GM12878 (cell line): ENCODE measurements at regions not wholly inside any gene's neighbourhood (a gene's known extent, or its start where the extent isn't known, plus 50 kb on each side); places are given as distances from the start of the nearest gene placed in this dataset.

ENCODE experiments used
- ATAC-seq: fragments of 200-7000 bp; cut with Tn5 transposase; 3 replicates; pipeline ENCODE4 v1.9.1; 2020; ENCODE audit warnings: mild to moderate bottlenecking, moderate library complexity
- BruUV-seq: library from RNA; stranded (reverse); fragments of 400-500 nt; replicated peaks from 2 replicates; lab custom pipeline; 2021; lab: Mats Ljungman, UMichigan
- CTCF ChIA-PET: fragments of 300-600 bp; sonication (Branson Sonifier 250); formaldehyde crosslinking; extraction: SDS; loops from one replicate; lab custom pipeline; 2021; ENCODE audit warnings: inconsistent platforms; lab: Yijun Ruan, JAX
- POLR2A ChIA-PET: fragments of 350-600 bp; formaldehyde crosslinking; extraction: SDS; loops from one replicate; lab custom pipeline; 2021; ENCODE audit warnings: inconsistent platforms; lab: Charles Lee
- RAD21 ChIA-PET: fragments of 300-600 bp; sonication (Branson Sonifier 250); formaldehyde crosslinking; loops from one replicate; lab custom pipeline; 2023; ENCODE audit warnings: antibody characterized with exemption; ENCODE audit not compliant: unreplicated experiment; lab: Charles Lee
- SMC1A ChIA-PET: fragments of 300-600 bp; sonication (Branson Sonifier 250); formaldehyde crosslinking; loops from one replicate; lab custom pipeline; 2023; ENCODE audit not compliant: unreplicated experiment, uncharacterized antibody; lab: Charles Lee
- DNase-seq: peaks from one replicate; pipeline ENCODE4 v3.0.0-alpha.2; 2011; ENCODE audit warnings: low read depth, low spot score
- FAIRE-seq: peaks from 3 replicates; lab custom pipeline; 2011; peaks lifted over from hg19 to GRCh38; lab: Jason Lieb, UNC
- H2AFZ ChIP-seq: 2 replicates; pipeline ENCODE4 v1.6.0; 2011; ENCODE audit warnings: low read depth, low read length, control low read depth; ENCODE audit not compliant: control insufficient read depth
- H3K27ac ChIP-seq: 2 replicates; pipeline ENCODE4 v1.5.1; 2011; ENCODE audit warnings: control low read depth; ENCODE audit not compliant: control insufficient read depth, insufficient read depth
- H3K27me3 ChIP-seq, 2 experiments: replicated peaks in 1 of 2; 2 replicates each; pipeline versions ENCODE4 v1.6.0 to v1.6.1; 2011; ENCODE audit warnings: low read length in 1 of 2; ENCODE audit not compliant: control insufficient read depth in 2 of 2, insufficient read depth in 2 of 2
- H3K36me3 ChIP-seq, 2 experiments: 2 replicates each; pipeline ENCODE4 v1.5.1; 2011; ENCODE audit warnings: low read length in 1 of 2; ENCODE audit not compliant: control insufficient read depth in 2 of 2, insufficient read depth in 2 of 2
- H3K4me1 ChIP-seq: 2 replicates; pipeline ENCODE4 v1.6.1; 2011; ENCODE audit warnings: mild to moderate bottlenecking, low read length, moderate library complexity, mixed read lengths; ENCODE audit not compliant: control insufficient read depth, insufficient read depth
- H3K4me2 ChIP-seq: 2 replicates; pipeline ENCODE4 v1.6.0; 2011; ENCODE audit warnings: control low read depth; ENCODE audit not compliant: control insufficient read depth, insufficient read depth
- H3K4me3 ChIP-seq: fragments of 200-600 bp; sonication (generic); 2 replicates; pipeline ENCODE4 v1.5.1; 2016
- H3K79me2 ChIP-seq: 2 replicates; pipeline ENCODE4 v1.6.0; 2011; ENCODE audit warnings: low read length; ENCODE audit not compliant: control insufficient read depth, insufficient read depth
- H3K9ac ChIP-seq: 2 replicates; pipeline ENCODE4 v1.8.0; 2011; ENCODE audit warnings: low read length, control low read depth, mixed read lengths; ENCODE audit not compliant: control insufficient read depth, insufficient read depth
- H3K9me3 ChIP-seq: replicated peaks from 3 replicates; pipeline ENCODE4 v1.5.1; 2011; ENCODE audit warnings: mild to moderate bottlenecking, low read length; ENCODE audit not compliant: control insufficient read depth, insufficient read depth
- H4K20me1 ChIP-seq: 2 replicates; pipeline ENCODE4 v1.6.0; 2011; ENCODE audit not compliant: control insufficient read depth, insufficient read depth
- BHLHE40 ChIP-seq, 2 experiments: fragments of 450-650 bp in 1 of 2; IDR thresholded peaks; 2 replicates each; pipeline ENCODE4 v1.6.1; 2011 to 2017; ENCODE audit warnings: low read depth in 2 of 2, borderline replicate concordance in 1 of 2, improper control_type of control experiment in 1 of 2, low read length in 1 of 2, mild to moderate bottlenecking in 1 of 2
- BRCA1 ChIP-seq: IDR thresholded peaks from 2 replicates; pipeline ENCODE4 v1.6.1; 2011; ENCODE audit warnings: low read depth, low read length, improper control_type of control experiment
- EED ChIP-seq: sonication (generic); IDR thresholded peaks from 2 replicates; pipeline ENCODE4 v1.6.1; 2016; ENCODE audit warnings: antibody characterized with exemption, low read depth
- FOXK2 ChIP-seq: fragments of 450-650 bp; IDR thresholded peaks from 2 replicates; pipeline ENCODE4 v1.6.1; 2017; ENCODE audit warnings: mild to moderate bottlenecking, moderate library complexity
- IKZF2 ChIP-seq, 2 experiments: fragments of 450-650 bp; IDR thresholded peaks; 2 replicates each; pipeline ENCODE4 v1.6.1; 2017; ENCODE audit warnings: mild to moderate bottlenecking in 2 of 2, moderate library complexity in 2 of 2
- MEF2B ChIP-seq: fragments of 450-650 bp; IDR thresholded peaks from 2 replicates; pipeline ENCODE4 v1.6.1; 2018; ENCODE audit warnings: mild to moderate bottlenecking, moderate library complexity; ENCODE audit not compliant: partially characterized antibody, poor library complexity, severe bottlenecking
- MYC ChIP-seq: IDR thresholded peaks from 2 replicates; pipeline ENCODE4 v1.6.1; 2011; ENCODE audit warnings: mild to moderate bottlenecking, low read length, moderate library complexity, inconsistent platforms; ENCODE audit not compliant: insufficient read depth, insufficient replicate concordance, insufficient read length, severe bottlenecking
- NFIC ChIP-seq: IDR thresholded peaks from 2 replicates; pipeline ENCODE4 v1.6.1; 2012; ENCODE audit warnings: low read depth, mild to moderate bottlenecking, inconsistent platforms, low read length, moderate library complexity
- NRF1 ChIP-seq: conservative IDR thresholded peaks from 2 replicates; pipeline ENCODE4 v1.6.1; 2011; ENCODE audit warnings: mild to moderate bottlenecking, low read depth, low read length, improper control_type of control experiment
- POU2F2 ChIP-seq: IDR thresholded peaks from 3 replicates; pipeline ENCODE4 v1.6.1; 2011; ENCODE audit warnings: low read depth, mild to moderate bottlenecking, low read length, borderline replicate concordance
- SMAD1 ChIP-seq: fragments of 450-650 bp; IDR thresholded peaks from 2 replicates; pipeline ENCODE4 v1.6.1; 2018; ENCODE audit warnings: mild to moderate bottlenecking, low read depth; ENCODE audit not compliant: partially characterized antibody
- SPI1 ChIP-seq: IDR thresholded peaks from 2 replicates; pipeline ENCODE4 v1.6.1; 2011; ENCODE audit warnings: low read depth, mild to moderate bottlenecking, low read length, moderate library complexity, borderline replicate concordance; ENCODE audit not compliant: insufficient read depth
- SRF ChIP-seq, 2 experiments: IDR thresholded peaks; 2 replicates each; pipeline ENCODE4 v1.6.1; 2011; ENCODE audit warnings: low read depth in 2 of 2, low read length in 2 of 2, mild to moderate bottlenecking in 1 of 2, moderate library complexity in 1 of 2
- ZSCAN29 ChIP-seq: fragments of 450-650 bp; IDR thresholded peaks from 2 replicates; pipeline ENCODE4 v1.6.1; 2017; ENCODE audit warnings: mild to moderate bottlenecking, moderate library complexity
- WGBS: methylation state at CpG from one replicate; pipeline ENCODE4 v1.1.6; 2016; ENCODE audit warnings: low lambda C conversion rate; ENCODE audit not compliant: insufficient replicate concordance, insufficient coverage; ENCODE audit errors: missing lambda C conversion rate; 5-methylcytosine and 5-hydroxymethylcytosine counted together
- in situ Hi-C: fragments of 300-500 bp; cut with MboI; formaldehyde crosslinking; loops from 9 replicates; pipeline ENCODE4 v1.14.3; 2018; ENCODE audit warnings: mixed read lengths
- intact Hi-C: fragments of 100-400 bp; cut with micrococcal nuclease; formaldehyde crosslinking; loops from one replicate; pipeline ENCODE4 v1.14.2; 2022; ENCODE audit not compliant: unreplicated experiment
- TF ChIP-seq, protein P1 (sequence below): IDR thresholded peaks from 2 replicates; pipeline ENCODE4 v1.6.1; 2012; ENCODE audit warnings: low read depth, low read length, improper control_type of control experiment
- TF ChIP-seq, protein P2 (sequence below): fragments of 450-650 bp; conservative IDR thresholded peaks from 2 replicates; pipeline ENCODE4 v1.6.1; 2017; ENCODE audit warnings: mild to moderate bottlenecking, moderate library complexity
- TF ChIP-seq, protein P3 (sequence below): fragments of 450-650 bp; IDR thresholded peaks from 2 replicates; pipeline ENCODE4 v1.6.1; 2014; ENCODE audit warnings: mild to moderate bottlenecking

DNA sequence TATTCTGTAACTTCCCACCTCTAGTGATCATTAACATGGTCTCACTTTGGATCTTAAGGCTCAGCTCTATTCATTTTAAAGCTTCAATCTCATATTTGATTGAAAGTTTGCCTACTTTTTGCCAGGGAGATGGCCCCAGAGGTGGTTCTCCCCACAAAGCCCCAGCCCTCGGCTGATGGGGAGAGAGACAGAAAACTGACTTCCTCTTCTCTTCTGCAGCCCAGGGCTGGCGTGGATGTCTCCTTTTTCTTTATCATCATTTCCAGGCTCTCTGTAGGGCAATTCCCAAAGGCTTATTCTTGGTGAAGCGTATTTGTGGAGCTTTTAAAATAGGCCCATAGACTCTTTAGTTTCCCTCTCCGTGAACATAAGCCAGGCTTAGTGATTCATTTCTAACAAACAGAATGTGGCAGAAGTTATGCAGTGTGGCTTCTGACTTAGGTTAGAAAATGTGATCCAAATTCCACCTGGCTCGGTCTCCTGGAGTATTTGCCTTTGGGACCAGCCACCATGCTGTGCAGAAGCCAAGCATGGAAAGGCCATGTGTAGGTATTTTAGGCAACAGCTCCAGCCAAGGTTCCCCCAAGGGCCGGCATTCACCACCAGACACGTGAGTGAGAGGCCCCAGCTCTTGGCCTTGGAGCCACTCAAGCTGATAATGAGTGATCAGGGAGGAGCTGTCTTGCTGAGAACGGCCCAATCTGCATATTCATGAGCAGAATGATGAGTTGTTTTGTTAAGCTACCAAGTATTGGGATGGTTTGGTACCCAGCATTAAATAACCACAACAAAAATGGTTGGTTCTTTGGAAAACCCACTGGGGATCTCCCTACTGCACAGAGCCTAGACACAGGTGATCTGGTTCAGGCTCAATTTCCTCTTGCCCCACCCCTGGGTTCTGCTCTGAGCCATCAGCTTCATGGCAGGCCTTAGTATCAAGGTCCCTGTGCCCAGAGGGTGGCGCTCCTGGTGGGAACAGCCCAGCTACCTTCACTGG is 353.2 kb upstream of the PROK2 start:
- 28% methylated on average over 9 of the region's 9 CpGs for WGBS
- POLR2A ChIA-PET: interaction anchor here (0.6 to 1.4 kb wide), 3 partner anchors 11 to 59 kb away, joined by 3 to 4 read pairs (median 3); no protein-coding TSS in a partner anchor
- Histone ChIP-seq H3K4me1 (peaks cover 42% of the 10 kb centered on the region), H3K9ac (no peak overlapping the region), H3K4me2 (peak overlapping the region; percentile 21), H3K27ac (no peak overlapping the region; the same call in 1 of the 2 replicates), H3K36me3 (no peaks in the 10 kb centered on the region), H2AFZ (peak overlapping the region; percentile 2; the same call in 1 of the 2 replicates), H4K20me1 (no peaks in the 10 kb centered on the region), H3K27me3 (no peaks in the 10 kb centered on the region), H3K79me2 (no peaks in the 10 kb centered on the region), H3K4me3 (no peak overlapping the region), H3K9me3 (no peaks in the 10 kb centered on the region)
- ATAC-seq (peak; percentile 61), DNase-seq (no peak), FAIRE-seq (no peak)
- SMC1A ChIA-PET: interaction anchor here (0.8 to 2.2 kb wide), 9 partner anchors 9 to 153 kb away, joined by 3 to 5 read pairs (median 4); no protein-coding TSS in a partner anchor
- no TSS peak for BruUV-seq
- in situ Hi-C loops: no loop called here
- intact Hi-C loops: no loop called here
- RAD21 ChIA-PET: interaction anchor here (1.0 to 6.1 kb wide), 3 partner anchors 26 to 154 kb away, joined by 3 to 26 read pairs (median 4); no protein-coding TSS in a partner anchor
- CTCF ChIA-PET: interaction anchor here (1.8 kb wide), 1 partner anchor 45 kb away, joined by 6 read pairs; no protein-coding TSS in a partner anchor
- TF ChIP-seq NRF1: no peak
- TF ChIP-seq BRCA1: no peak
- no peak for TF ChIP-seq NFIC
- no peak for TF ChIP-seq MYC
- peak; percentile 91 for TF ChIP-seq POU2F2
- TF ChIP-seq, protein P1, sequence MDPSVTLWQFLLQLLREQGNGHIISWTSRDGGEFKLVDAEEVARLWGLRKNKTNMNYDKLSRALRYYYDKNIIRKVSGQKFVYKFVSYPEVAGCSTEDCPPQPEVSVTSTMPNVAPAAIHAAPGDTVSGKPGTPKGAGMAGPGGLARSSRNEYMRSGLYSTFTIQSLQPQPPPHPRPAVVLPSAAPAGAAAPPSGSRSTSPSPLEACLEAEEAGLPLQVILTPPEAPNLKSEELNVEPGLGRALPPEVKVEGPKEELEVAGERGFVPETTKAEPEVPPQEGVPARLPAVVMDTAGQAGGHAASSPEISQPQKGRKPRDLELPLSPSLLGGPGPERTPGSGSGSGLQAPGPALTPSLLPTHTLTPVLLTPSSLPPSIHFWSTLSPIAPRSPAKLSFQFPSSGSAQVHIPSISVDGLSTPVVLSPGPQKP: no peak
- TF ChIP-seq SRF (IDR thresholded peaks at IDR 0.05; ENCODE audit: low read depth in 2 of 2, low read length in 2 of 2): no peak
- TF ChIP-seq FOXK2: no peak
- TF ChIP-seq, protein P2, sequence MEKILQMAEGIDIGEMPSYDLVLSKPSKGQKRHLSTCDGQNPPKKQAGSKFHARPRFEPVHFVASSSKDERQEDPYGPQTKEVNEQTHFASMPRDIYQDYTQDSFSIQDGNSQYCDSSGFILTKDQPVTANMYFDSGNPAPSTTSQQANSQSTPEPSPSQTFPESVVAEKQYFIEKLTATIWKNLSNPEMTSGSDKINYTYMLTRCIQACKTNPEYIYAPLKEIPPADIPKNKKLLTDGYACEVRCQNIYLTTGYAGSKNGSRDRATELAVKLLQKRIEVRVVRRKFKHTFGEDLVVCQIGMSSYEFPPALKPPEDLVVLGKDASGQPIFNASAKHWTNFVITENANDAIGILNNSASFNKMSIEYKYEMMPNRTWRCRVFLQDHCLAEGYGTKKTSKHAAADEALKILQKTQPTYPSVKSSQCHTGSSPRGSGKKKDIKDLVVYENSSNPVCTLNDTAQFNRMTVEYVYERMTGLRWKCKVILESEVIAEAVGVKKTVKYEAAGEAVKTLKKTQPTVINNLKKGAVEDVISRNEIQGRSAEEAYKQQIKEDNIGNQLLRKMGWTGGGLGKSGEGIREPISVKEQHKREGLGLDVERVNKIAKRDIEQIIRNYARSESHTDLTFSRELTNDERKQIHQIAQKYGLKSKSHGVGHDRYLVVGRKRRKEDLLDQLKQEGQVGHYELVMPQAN: no peak
- no peak for TF ChIP-seq SMAD1
- TF ChIP-seq, protein P3, sequence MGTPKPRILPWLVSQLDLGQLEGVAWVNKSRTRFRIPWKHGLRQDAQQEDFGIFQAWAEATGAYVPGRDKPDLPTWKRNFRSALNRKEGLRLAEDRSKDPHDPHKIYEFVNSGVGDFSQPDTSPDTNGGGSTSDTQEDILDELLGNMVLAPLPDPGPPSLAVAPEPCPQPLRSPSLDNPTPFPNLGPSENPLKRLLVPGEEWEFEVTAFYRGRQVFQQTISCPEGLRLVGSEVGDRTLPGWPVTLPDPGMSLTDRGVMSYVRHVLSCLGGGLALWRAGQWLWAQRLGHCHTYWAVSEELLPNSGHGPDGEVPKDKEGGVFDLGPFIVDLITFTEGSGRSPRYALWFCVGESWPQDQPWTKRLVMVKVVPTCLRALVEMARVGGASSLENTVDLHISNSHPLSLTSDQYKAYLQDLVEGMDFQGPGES: no peak
- TF ChIP-seq ZSCAN29: no peak
- TF ChIP-seq IKZF2 (IDR thresholded peaks at IDR 0.05): no peak
- TF ChIP-seq EED: 0 out of 2 replicates have a peak, but pooled peaks have one; percentile 35
- TF ChIP-seq SPI1: peak; percentile 40; the same call in 1 of the 2 replicates
- peak; percentile 69 to 71; a peak in 3 of 4 replicates for TF ChIP-seq BHLHE40 (IDR thresholded peaks at IDR 0.05; ENCODE audit: borderline replicate concordance in 1 of 2, low read depth in 2 of 2, low read length in 1 of 2)
- no peak for TF ChIP-seq MEF2B
